PFSK-1 (cell line): ENCODE measurements at regions not wholly inside any gene's neighbourhood (a gene's known extent, or its start where the extent isn't known, plus 50 kb on each side); places are given as distances from the start of the nearest gene placed in this dataset.

Source experiments
- FOXP2 ChIP-seq: optimal IDR thresholded peaks from 2 replicates; pipeline ENCODE3; 2011; ENCODE audit warnings: borderline replicate concordance, control low read depth, inconsistent platforms; ENCODE audit not compliant: insufficient read depth; ENCODE audit errors: extremely low read length, extremely low read depth
- POLR2AphosphoS5 ChIP-seq: IDR thresholded peaks from 2 replicates; pipeline ENCODE4 v1.6.1; 2012; ENCODE audit warnings: low read depth, mild to moderate bottlenecking, control low read depth, low read length, moderate library complexity
- REST ChIP-seq, 2 experiments: IDR thresholded peaks; 2 replicates each; pipeline versions ENCODE4 v1.6.1 to v1.8.0; 2011 to 2012; ENCODE audit warnings: low read depth in 2 of 2, low read length in 2 of 2, control low read depth in 1 of 2, inconsistent platforms in 1 of 2, mild to moderate bottlenecking in 1 of 2, moderate library complexity in 1 of 2; ENCODE audit not compliant: insufficient read depth in 1 of 2
- SIN3A ChIP-seq: IDR thresholded peaks from 2 replicates; pipeline ENCODE4 v1.6.1; 2012; ENCODE audit warnings: mild to moderate bottlenecking, low read length, moderate library complexity, borderline replicate concordance; ENCODE audit not compliant: insufficient read depth
- TAF1 ChIP-seq: IDR thresholded peaks from 2 replicates; pipeline ENCODE4 v1.6.1; 2012; ENCODE audit warnings: low read length, control low read depth, borderline replicate concordance; ENCODE audit not compliant: insufficient read depth

- TF ChIP-seq SIN3A: no peak
- TF ChIP-seq TAF1: no peak
- TF ChIP-seq POLR2AphosphoS5: no peak
- TF ChIP-seq FOXP2: no peak
- TF ChIP-seq REST (IDR thresholded peaks at IDR 0.05; ENCODE audit: insufficient read depth in 1 of 2, low read depth in 2 of 2, low read length in 2 of 2): no peak
Observed at GRCh38 chr12:18794000-18794399, 56.1 kb downstream of the CAPZA3 start.

- TF ChIP-seq REST (IDR thresholded peaks at IDR 0.05; ENCODE audit: insufficient read depth in 1 of 2, low read depth in 2 of 2, low read length in 2 of 2) (no peak), POLR2AphosphoS5 (no peak), FOXP2 (no peak), SIN3A (no peak), TAF1 (no peak)
Observed at GRCh38 chr12:18797604-18798003, 59.7 kb downstream of the CAPZA3 start.

GRCh38 chr12:18798535-18799361, 60.8 kb downstream of the CAPZA3 start:
- TF ChIP-seq TAF1 (no peak), POLR2AphosphoS5 (no peak), REST (IDR thresholded peaks at IDR 0.05; ENCODE audit: insufficient read depth in 1 of 2, low read depth in 2 of 2, low read length in 2 of 2) (no peak), FOXP2 (no peak), SIN3A (no peak)

DNA sequence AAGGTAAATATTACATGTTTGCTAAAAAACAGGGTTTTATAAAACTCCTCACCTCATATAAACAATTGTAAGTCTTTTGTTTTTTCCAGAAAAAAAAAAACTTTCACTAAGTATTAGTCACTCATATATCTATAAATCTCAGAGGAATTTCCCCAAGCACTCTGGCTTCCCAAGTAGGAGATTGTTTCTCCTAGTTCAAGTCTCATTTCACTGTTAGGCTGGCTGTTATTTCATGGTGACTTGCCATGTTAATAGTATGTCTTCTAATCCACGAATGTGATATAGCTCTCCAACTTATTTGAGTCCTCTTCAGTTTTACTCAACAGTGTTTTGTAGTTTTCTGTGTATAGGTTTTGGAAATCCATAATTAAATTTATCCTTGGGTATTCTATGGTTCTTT, 61.6 kb downstream of the CAPZA3 start:
- TF ChIP-seq SIN3A: no peak

DNA sequence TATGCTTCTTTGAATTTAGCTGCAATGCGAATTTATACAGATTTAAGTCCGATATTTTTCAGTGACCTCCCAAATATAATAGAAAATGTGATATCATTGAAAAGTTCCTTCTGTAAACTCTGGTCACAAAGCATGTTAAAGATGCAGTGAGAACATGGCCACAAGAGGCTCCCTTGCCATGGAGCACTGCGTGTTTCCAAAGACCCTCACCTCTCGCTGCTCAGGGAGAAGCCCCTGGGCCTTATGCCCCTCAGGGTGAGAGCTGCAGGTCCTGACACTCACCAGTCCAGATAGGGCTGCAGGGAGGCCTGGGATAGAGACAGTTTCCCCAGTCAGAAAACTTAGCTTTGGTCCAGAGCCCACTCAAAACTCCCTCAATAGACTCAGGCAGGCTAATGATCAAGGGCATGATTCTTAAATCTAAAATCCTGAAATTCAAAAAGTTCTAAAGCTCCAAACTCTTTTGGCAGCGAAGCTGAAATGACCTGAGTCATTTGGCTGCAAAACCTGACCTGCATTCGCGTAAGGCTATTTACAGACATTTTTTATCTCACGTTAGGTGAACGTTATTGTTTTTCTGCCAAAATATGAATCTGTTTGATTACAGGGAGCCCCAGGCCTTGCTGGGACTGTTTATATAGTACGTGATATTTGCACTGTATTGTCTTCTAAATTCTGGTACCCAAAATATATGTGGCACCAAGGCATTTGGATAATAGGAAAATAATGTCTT, 67.8 kb downstream of the CAPZA3 start:
- no peak for TF ChIP-seq SIN3A
- no peak for TF ChIP-seq FOXP2
- TF ChIP-seq REST (IDR thresholded peaks at IDR 0.05; ENCODE audit: insufficient read depth in 1 of 2, low read depth in 2 of 2, low read length in 2 of 2): no peak
- TF ChIP-seq TAF1: no peak
- TF ChIP-seq POLR2AphosphoS5: no peak
